Lung (tissue), 11 donors: ENCODE measurements at regions not wholly inside any gene's neighbourhood (a gene's known extent, or its start where the extent isn't known, plus 50 kb on each side); places are given as distances from the start of the nearest gene placed in this dataset.

Experiments
- ATAC-seq: fragments of 200-7000 bp; cut with Tn5 transposase; one replicate; pipeline ENCODE4 v1.9.1; 2020; ENCODE audit warnings: moderate number of reproducible peaks; ENCODE audit not compliant: insufficient read depth, low FRiP score
- DNase-seq, 3 donors: peaks; one replicate each; pipeline ENCODE4 v3.0.0-alpha.2; 2013 to 2017
- H3K27ac ChIP-seq, 2 donors: one replicate each; pipeline ENCODE4 v1.5.1; 2013; ENCODE audit warnings: mild to moderate bottlenecking in 2 of 2, moderate library complexity in 2 of 2, control low read depth in 1 of 2, inconsistent platforms in 1 of 2, low read depth in 1 of 2, low read length in 1 of 2
- H3K27me3 ChIP-seq, 3 donors: one replicate each; pipeline ENCODE4 v1.5.1; 2013; ENCODE audit warnings: low read length in 2 of 3; ENCODE audit not compliant: control insufficient read depth in 3 of 3, insufficient read depth in 3 of 3
- H3K36me3 ChIP-seq, 4 donors: one replicate each; pipeline ENCODE4 v1.5.1; 2013; ENCODE audit warnings: low read length in 4 of 4, mild to moderate bottlenecking in 1 of 4, moderate library complexity in 1 of 4; ENCODE audit not compliant: control insufficient read depth in 4 of 4, insufficient read depth in 4 of 4
- H3K4me1 ChIP-seq, 5 donors: one replicate each; pipeline ENCODE4 v1.5.1; 2013; ENCODE audit warnings: low read length in 5 of 5, mild to moderate bottlenecking in 2 of 5, moderate library complexity in 1 of 5; ENCODE audit not compliant: control insufficient read depth in 5 of 5, insufficient read depth in 5 of 5
- H3K4me3 ChIP-seq: one replicate; pipeline ENCODE4 v1.5.1; 2013; ENCODE audit warnings: mild to moderate bottlenecking, control low read depth, moderate library complexity
- H3K9ac ChIP-seq, 2 donors: one replicate each; pipeline ENCODE4 v1.5.1; 2013; ENCODE audit warnings: low read length in 2 of 2, control low read depth in 1 of 2; ENCODE audit not compliant: insufficient read depth in 1 of 2
- H3K9me3 ChIP-seq, 4 donors: one replicate each; pipeline ENCODE4 v1.5.1; 2013; ENCODE audit warnings: low read length in 3 of 4, mild to moderate bottlenecking in 1 of 4, moderate library complexity in 1 of 4; ENCODE audit not compliant: control insufficient read depth in 4 of 4, insufficient read depth in 3 of 4
- whole genome bisulfite sequencing, 2 donors: extraction: QIAGEN DNeasy Blood & Tissue Kit; methylation state at CpG; one replicate each; pipeline ENCODE4 v1.1.7; 2013; 5-methylcytosine and 5-hydroxymethylcytosine counted together
- TF ChIP-seq, protein P1 (sequence below): IDR thresholded peaks from 2 replicates; pipeline ENCODE4 v1.5.1; 2012; ENCODE audit warnings: mild to moderate bottlenecking; ENCODE audit errors: control extremely low read depth, extremely low read depth
- donor health status: control.
- donor health status: control.
- donor health status: Bipolar disorder and iron deficiency.
- donor health status: healthy.
- donor health status: DM: yes; HTN: yes; CAD: no.

DNA sequence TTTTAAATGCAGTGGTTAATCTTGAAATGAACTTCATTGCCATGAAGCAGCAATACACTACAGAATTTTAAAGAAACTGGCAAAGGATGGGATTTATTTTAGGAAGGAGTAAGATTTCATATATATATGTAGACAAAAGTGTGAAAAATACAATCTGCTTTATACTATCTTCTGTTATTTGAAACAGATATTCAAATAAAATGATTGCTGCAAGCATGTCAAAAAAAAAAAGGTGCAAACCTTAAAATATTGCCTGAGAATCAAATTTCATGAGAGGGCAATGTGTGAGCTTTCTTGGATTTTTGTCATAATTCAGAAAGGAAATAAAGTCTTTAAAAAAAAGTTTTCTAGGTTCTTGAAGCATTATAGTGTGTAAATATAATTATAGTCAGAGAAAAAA lies 705.0 kb upstream of the CDH10 start:
- Histone ChIP-seq H3K4me1 (no peaks in the 10 kb centered on the region), H3K9me3 (no peaks in the 10 kb centered on the region), H3K36me3 (no peaks in the 10 kb centered on the region), H3K4me3 (no peak overlapping the region), H3K27ac (no peak overlapping the region), H3K9ac (no peak overlapping the region), H3K27me3 (no peaks in the 10 kb centered on the region)
- TF ChIP-seq, protein P1, sequence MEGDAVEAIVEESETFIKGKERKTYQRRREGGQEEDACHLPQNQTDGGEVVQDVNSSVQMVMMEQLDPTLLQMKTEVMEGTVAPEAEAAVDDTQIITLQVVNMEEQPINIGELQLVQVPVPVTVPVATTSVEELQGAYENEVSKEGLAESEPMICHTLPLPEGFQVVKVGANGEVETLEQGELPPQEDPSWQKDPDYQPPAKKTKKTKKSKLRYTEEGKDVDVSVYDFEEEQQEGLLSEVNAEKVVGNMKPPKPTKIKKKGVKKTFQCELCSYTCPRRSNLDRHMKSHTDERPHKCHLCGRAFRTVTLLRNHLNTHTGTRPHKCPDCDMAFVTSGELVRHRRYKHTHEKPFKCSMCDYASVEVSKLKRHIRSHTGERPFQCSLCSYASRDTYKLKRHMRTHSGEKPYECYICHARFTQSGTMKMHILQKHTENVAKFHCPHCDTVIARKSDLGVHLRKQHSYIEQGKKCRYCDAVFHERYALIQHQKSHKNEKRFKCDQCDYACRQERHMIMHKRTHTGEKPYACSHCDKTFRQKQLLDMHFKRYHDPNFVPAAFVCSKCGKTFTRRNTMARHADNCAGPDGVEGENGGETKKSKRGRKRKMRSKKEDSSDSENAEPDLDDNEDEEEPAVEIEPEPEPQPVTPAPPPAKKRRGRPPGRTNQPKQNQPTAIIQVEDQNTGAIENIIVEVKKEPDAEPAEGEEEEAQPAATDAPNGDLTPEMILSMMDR: no peak
- DNase-seq: no peak
- no peak for ATAC-seq

- DNase-seq (no peak), ATAC-seq (no peak)
- TF ChIP-seq, protein P1: no peak
- no peaks in the 10 kb centered on the region for H3K9me3 ChIP-seq
- no peak overlapping the region for H3K27ac ChIP-seq
- no peaks in the 10 kb centered on the region for H3K27me3 ChIP-seq
- H3K36me3 ChIP-seq: no peaks in the 10 kb centered on the region
- no peak overlapping the region for H3K4me3 ChIP-seq
- no peaks in the 10 kb centered on the region for H3K4me1 ChIP-seq
- 72 to 80% methylated on average over 5 of the region's 5 CpGs for WGBS, 2 donors
- no peak overlapping the region for H3K9ac ChIP-seq
These were observed 700.5 kb upstream of the CDH10 start for GRCh38 chr5:25345240-25345771.

DNA sequence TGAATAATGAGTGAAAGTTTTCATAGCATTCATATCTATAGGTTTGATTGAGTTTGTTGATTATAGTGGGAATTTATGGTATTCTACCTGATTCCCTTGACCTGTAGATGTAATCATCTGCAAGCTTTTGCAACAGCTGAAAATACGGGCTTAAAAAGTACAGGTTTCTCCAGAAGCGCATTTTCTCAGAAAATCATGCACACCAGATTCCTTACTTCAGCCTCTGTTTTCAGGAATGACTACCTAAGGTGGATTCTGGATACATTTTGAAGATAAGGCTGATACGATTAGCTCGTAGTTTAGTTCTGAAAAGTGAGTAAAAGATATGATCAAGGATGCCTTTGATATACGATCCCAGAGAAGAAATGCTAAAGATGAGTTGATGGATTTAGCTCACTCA lies 694.8 kb upstream of the CDH10 start:
- WGBS, 2 donors: 86 to 90% methylated on average over 5 of the region's 5 CpGs
- TF ChIP-seq, protein P1: no peak
- Histone ChIP-seq H3K4me3 (no peak overlapping the region), H3K36me3 (no peaks in the 10 kb centered on the region), H3K9ac (no peak overlapping the region), H3K4me1 (no peaks in the 10 kb centered on the region), H3K9me3 (no peaks in the 10 kb centered on the region), H3K27me3 (no peaks in the 10 kb centered on the region), H3K27ac (no peak overlapping the region)
- ATAC-seq (no peak), DNase-seq (no peak)

- H3K36me3 ChIP-seq: no peaks in the 10 kb centered on the region
- ATAC-seq (no peak), DNase-seq (no peak)
- peaks cover 0 to 5% (median 1%) of the 10 kb centered on the region in 4 donors for H3K9me3 ChIP-seq
- H3K27ac ChIP-seq: no peak overlapping the region
- no peak overlapping the region for H3K4me3 ChIP-seq
- no peaks in the 10 kb centered on the region for H3K4me1 ChIP-seq
- H3K27me3 ChIP-seq: no peaks in the 10 kb centered on the region
- 84 to 91% methylated on average over 6 of the region's 6 CpGs for WGBS, 2 donors
- TF ChIP-seq, protein P1: no peak
- no peak overlapping the region for H3K9ac ChIP-seq
These were observed 689.6 kb upstream of the CDH10 start for GRCh38 chr5:25334350-25334749.
